HepG2 (cell line): ENCODE measurements at regions not wholly inside any gene's neighbourhood (a gene's known extent, or its start where the extent isn't known, plus 50 kb on each side); places are given as distances from the start of the nearest gene placed in this dataset.

Source experiments
- ATAC-seq: fragments of 200-7000 bp; cut with Tn5 transposase; 3 replicates; pipeline ENCODE4 v1.9.1; 2020; ENCODE audit warnings: mild to moderate bottlenecking, moderate library complexity
- BruUV-seq: library from RNA; stranded (reverse); fragments of 400-500 nt; replicated peaks from 2 replicates; lab custom pipeline; 2021; lab: Mats Ljungman, UMichigan
- CTCF ChIA-PET: fragments of 300-600 bp; formaldehyde crosslinking; extraction: SDS; loops from one replicate; lab custom pipeline; 2021; ENCODE audit warnings: low total read pairs, inconsistent platforms, low intra/inter-chr PET ratio; lab: Yijun Ruan, JAX
- POLR2A ChIA-PET: fragments of 350-600 bp; sonication (Branson Sonifier 250); formaldehyde crosslinking; loops from one replicate; lab custom pipeline; 2020; ENCODE audit warnings: antibody characterized with exemption, inconsistent platforms; lab: Yijun Ruan, JAX
- DNase-seq: peaks from one replicate; pipeline ENCODE4 v3.0.0-alpha.2; 2015; ENCODE audit warnings: low spot score
- FAIRE-seq: peaks from 3 replicates; lab custom pipeline; 2011; peaks lifted over from hg19 to GRCh38; lab: Jason Lieb, UNC
- H2AFZ ChIP-seq: one replicate; pipeline ENCODE4 v1.6.1; 2011; ENCODE audit warnings: low read length, inconsistent platforms
- H3K27ac ChIP-seq: fragments of 300-600 bp; 3 replicates; pipeline ENCODE4 v1.8.0; 2011; ENCODE audit warnings: mixed run types, mild to moderate bottlenecking, mixed read lengths, low read length, inconsistent platforms; ENCODE audit not compliant: insufficient read depth; ENCODE audit errors: extremely low read length
- H3K27me3 ChIP-seq, 2 experiments: fragments of 200-600 bp in 1 of 2; 2 replicates in 1 of 2; 3 replicates in 1 of 2; pipeline versions ENCODE4 v1.6.0 to v1.8.0; 2011; ENCODE audit warnings: low read length in 2 of 2, mild to moderate bottlenecking in 2 of 2, moderate library complexity in 2 of 2, inconsistent platforms in 1 of 2; ENCODE audit not compliant: insufficient read depth in 2 of 2, control insufficient read depth in 1 of 2
- H3K36me3 ChIP-seq, 2 experiments: fragments of 200-600 bp in 1 of 2; replicated peaks in 1 of 2; 2 replicates in 1 of 2; 3 replicates in 1 of 2; pipeline versions ENCODE4 v1.5.1 to v1.8.0; 2011; ENCODE audit warnings: low read length in 2 of 2, inconsistent platforms in 1 of 2; ENCODE audit not compliant: insufficient read depth in 2 of 2, control insufficient read depth in 1 of 2
- H3K4me1 ChIP-seq: 2 replicates; pipeline ENCODE4 v1.5.1; 2012; ENCODE audit warnings: low read length, inconsistent platforms; ENCODE audit not compliant: insufficient read depth
- H3K4me2 ChIP-seq: 2 replicates; pipeline ENCODE4 v1.6.0; 2011; ENCODE audit warnings: low read depth, low read length, inconsistent platforms
- H3K4me3 ChIP-seq, 3 experiments: fragments of 200-600 bp in 1 of 3; sonication (generic), shearing (Covaris generic) in 1 of 3; replicated peaks in 1 of 3; 2 replicates each; pipeline ENCODE4 v1.5.1; 2011 to 2016; ENCODE audit warnings: low read length in 3 of 3, inconsistent platforms in 2 of 3, low read depth in 2 of 3, mild to moderate bottlenecking in 2 of 3, control low read depth in 1 of 3, mixed read lengths in 1 of 3; ENCODE audit not compliant: insufficient read depth in 1 of 3
- H3K79me2 ChIP-seq: one replicate; pipeline ENCODE4 v1.6.1; 2011; ENCODE audit warnings: low read length, inconsistent platforms; ENCODE audit not compliant: insufficient read depth
- H3K9ac ChIP-seq: 2 replicates; pipeline ENCODE4 v1.6.0; 2011; ENCODE audit warnings: mild to moderate bottlenecking, low read depth, low read length, inconsistent platforms; ENCODE audit not compliant: insufficient read depth
- H3K9me3 ChIP-seq: 2 replicates; pipeline ENCODE4 v1.5.1; 2012; ENCODE audit warnings: mild to moderate bottlenecking, low read length
- H4K20me1 ChIP-seq: 2 replicates; pipeline ENCODE4 v1.6.0; 2011; ENCODE audit warnings: inconsistent platforms, mild to moderate bottlenecking, low read length, moderate library complexity; ENCODE audit not compliant: insufficient read depth
- ASH2L ChIP-seq: fragments of 300-600, 200-600 bp; sonication (generic); IDR thresholded peaks from 2 replicates; pipeline ENCODE4 v1.7.0; 2017; ENCODE audit warnings: low read depth, mild to moderate bottlenecking, moderate library complexity, mixed read lengths, low read length; ENCODE audit not compliant: insufficient read length
- ATF7 ChIP-seq, 2 experiments: fragments of 450-650 bp in 1 of 2; sonication (generic) in 1 of 2; formaldehyde crosslinking in 1 of 2; IDR thresholded peaks; 2 replicates each; pipeline versions ENCODE4 v1.4.0 to v1.6.1; 2016 to 2020; ENCODE audit warnings: antibody characterized with exemption in 1 of 2, mild to moderate bottlenecking in 1 of 2, missing genetic modification reagents in 1 of 2
- CEBPB ChIP-seq: IDR thresholded peaks from 2 replicates; pipeline ENCODE4 v1.6.1; 2011; ENCODE audit warnings: low read depth, low read length, improper control_type of control experiment, borderline replicate concordance
- MAFG ChIP-seq: sonication (generic); formaldehyde crosslinking; IDR thresholded peaks from 2 replicates; pipeline ENCODE4 v1.5.1; 2020; ENCODE audit warnings: mild to moderate bottlenecking, missing genetic modification reagents
- ZBTB1 ChIP-seq: sonication (generic); formaldehyde crosslinking; IDR thresholded peaks from 2 replicates; pipeline ENCODE4 v1.4.0; 2020; ENCODE audit warnings: missing genetic modification reagents, borderline replicate concordance
- ZFX ChIP-seq: sonication (generic); formaldehyde crosslinking; IDR thresholded peaks from 2 replicates; pipeline ENCODE4 v1.4.0; 2020; ENCODE audit warnings: mild to moderate bottlenecking, low read depth, missing genetic modification reagents, moderate library complexity
- ZNF12 ChIP-seq: sonication (generic); formaldehyde crosslinking; IDR thresholded peaks from 2 replicates; pipeline ENCODE4 v1.5.0; 2020; ENCODE audit warnings: missing genetic modification reagents
- ZNF543 ChIP-seq: sonication (generic); formaldehyde crosslinking; IDR thresholded peaks from 2 replicates; pipeline ENCODE4 v1.4.0; 2020; ENCODE audit warnings: mild to moderate bottlenecking, missing genetic modification reagents
- ZNF777 ChIP-seq: sonication (generic); formaldehyde crosslinking; IDR thresholded peaks from 2 replicates; pipeline ENCODE4 v1.4.0; 2020; ENCODE audit warnings: missing genetic modification reagents
- WGBS: methylation state at CpG from one replicate; pipeline ENCODE4 v1.1.6; 2017; ENCODE audit warnings: low lambda C conversion rate; 5-methylcytosine and 5-hydroxymethylcytosine counted together
- in situ Hi-C: cut with HindIII; loops from 2 replicates; pipeline ENCODE4 v1.10.0; 2017; ENCODE audit warnings: low pct_unique_long_range_greater_than_20kb; ENCODE audit not compliant: extremely low pct_ligation_motif_present
- intact Hi-C: fragments of 100-400 bp; cut with micrococcal nuclease; formaldehyde crosslinking; loops from one replicate; pipeline ENCODE4 v1.10.0; 2022; ENCODE audit not compliant: unreplicated experiment
- TF ChIP-seq, protein P1 (sequence below): sonication (generic); formaldehyde crosslinking; IDR thresholded peaks from 2 replicates; pipeline ENCODE4 v1.5.1; 2020; ENCODE audit warnings: mild to moderate bottlenecking, missing genetic modification reagents, borderline replicate concordance
- TF ChIP-seq, protein P2 (sequence below): IDR thresholded peaks from 2 replicates; pipeline ENCODE4 v1.6.1; 2016; ENCODE audit warnings: mild to moderate bottlenecking
- TF ChIP-seq, protein P3 (sequence below): sonication (generic); formaldehyde crosslinking; conservative IDR thresholded peaks from 2 replicates; pipeline ENCODE4 v1.4.0; 2020; ENCODE audit warnings: mild to moderate bottlenecking, missing genetic modification reagents, moderate library complexity

DNA sequence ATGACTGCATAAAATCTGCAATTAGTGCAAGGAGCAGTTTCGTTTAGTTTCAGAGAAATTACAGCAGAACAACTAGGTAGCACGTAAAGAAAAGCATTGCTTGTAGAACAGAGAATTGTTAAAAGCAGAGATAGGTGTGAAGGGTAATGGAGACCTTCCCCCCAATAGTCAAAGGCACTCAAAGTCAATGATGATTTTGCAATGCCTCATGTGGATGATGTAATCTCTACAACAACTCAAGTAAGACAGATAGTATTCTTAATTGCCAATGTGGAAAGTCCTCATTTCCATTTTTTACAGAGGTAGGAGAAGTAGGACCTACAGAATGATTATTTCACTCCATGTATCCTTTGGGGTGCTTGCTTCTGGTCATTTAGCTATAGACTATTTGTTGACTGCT lies 94.3 kb upstream of the GNAI1 start:
- CTCF ChIA-PET, result no interaction called here
- POLR2A ChIA-PET, result no interaction called here
- Histone ChIP-seq H3K36me3 (no peaks in the 10 kb centered on the region), H3K27me3 (no peaks in the 10 kb centered on the region), H2AFZ (no peak overlapping the region), H3K4me1 (no peaks in the 10 kb centered on the region), H4K20me1 (no peaks in the 10 kb centered on the region), H3K4me3 (no peak overlapping the region), H3K4me2 (no peak overlapping the region), H3K9ac (no peak overlapping the region), H3K27ac (no peak overlapping the region), H3K9me3 (peaks cover 15% of the 10 kb centered on the region; the same call in 1 of the 2 replicates), H3K79me2 (no peaks in the 10 kb centered on the region)
- DNase-seq (no peak), ATAC-seq (no peak), FAIRE-seq (no peak)
- 17% methylated on average over 2 of the region's 2 CpGs for WGBS
- TF ChIP-seq ATF7 (IDR thresholded peaks at IDR 0.05) (peak; percentile 52), ATF7 (CRISPR knock-in tag; IDR thresholded peaks at IDR 0.05) (no peak), CEBPB (peak; percentile 57; the same call in 1 of the 2 replicates), ZFX (no peak)
- in situ Hi-C loops (no loop called here), intact Hi-C loops (no loop called here)
- no TSS peak for BruUV-seq

DNA sequence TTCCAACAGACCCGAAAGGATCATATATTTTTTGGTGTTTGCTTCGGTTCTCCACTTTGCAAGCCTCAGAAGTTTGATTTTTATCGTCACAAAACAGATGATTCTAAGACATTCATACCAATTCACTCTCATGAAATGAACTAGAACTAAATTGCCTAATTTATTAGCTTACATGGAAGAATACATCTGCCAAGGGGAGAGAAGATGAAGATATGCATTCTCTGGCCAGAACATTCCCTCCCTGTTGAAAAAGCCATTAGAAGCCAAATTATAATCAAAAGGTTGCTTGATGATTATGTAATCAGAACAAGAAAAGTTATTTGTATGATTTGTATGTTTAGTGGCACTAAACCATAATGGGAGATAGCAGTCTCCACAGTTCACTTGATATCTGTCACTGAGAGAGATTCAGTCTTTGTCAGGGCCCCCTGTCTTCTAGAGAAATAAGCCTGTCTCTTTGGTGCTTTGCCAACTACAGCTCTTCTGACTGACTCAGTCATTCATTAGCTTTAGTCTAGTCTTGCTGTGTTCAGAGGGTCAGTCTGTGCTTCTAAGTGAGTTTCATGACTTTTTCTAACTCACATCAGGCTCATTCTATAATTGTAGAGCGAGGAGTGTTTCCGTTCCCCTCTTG lies 95.3 kb upstream of the GNAI1 start:
- Histone ChIP-seq H3K27ac (no peak overlapping the region), H3K9me3 (peaks cover 5% of the 10 kb centered on the region; the same call in 1 of the 2 replicates), H3K79me2 (no peaks in the 10 kb centered on the region), H2AFZ (no peak overlapping the region), H3K9ac (no peak overlapping the region), H3K4me1 (no peaks in the 10 kb centered on the region), H3K36me3 (no peaks in the 10 kb centered on the region), H4K20me1 (no peaks in the 10 kb centered on the region), H3K4me2 (no peak overlapping the region), H3K4me3 (no peak overlapping the region), H3K27me3 (no peaks in the 10 kb centered on the region)
- in situ Hi-C loops (no loop called here), intact Hi-C loops (no loop called here)
- POLR2A ChIA-PET, result no interaction called here
- FAIRE-seq, result no peak
- under 1% methylated on average over 5 of the region's 5 CpGs for WGBS
- CTCF ChIA-PET, result no interaction called here
- ATAC-seq, result no peak
- no TSS peak for BruUV-seq
- no peak for DNase-seq
- TF ChIP-seq ASH2L (no peak), MAFG (CRISPR knock-in tag) (no peak), ZBTB1 (CRISPR knock-in tag) (no peak), ZNF543 (CRISPR knock-in tag) (no peak), ZNF777 (CRISPR knock-in tag) (no peak), ZNF12 (CRISPR knock-in tag) (no peak)
- TF ChIP-seq, protein P1, sequence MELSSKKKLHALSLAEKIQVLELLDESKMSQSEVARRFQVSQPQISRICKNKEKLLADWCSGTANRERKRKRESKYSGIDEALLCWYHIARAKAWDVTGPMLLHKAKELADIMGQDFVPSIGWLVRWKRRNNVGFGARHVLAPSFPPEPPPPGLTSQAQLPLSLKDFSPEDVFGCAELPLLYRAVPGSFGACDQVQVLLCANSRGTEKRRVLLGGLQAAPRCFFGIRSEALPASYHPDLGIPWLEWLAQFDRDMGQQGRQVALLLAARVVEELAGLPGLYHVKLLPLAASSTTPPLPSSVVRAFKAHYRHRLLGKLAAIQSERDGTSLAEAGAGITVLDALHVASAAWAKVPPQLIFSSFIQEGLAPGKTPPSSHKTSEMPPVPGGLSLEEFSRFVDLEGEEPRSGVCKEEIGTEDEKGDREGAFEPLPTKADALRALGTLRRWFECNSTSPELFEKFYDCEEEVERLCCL, result no peak
- TF ChIP-seq, protein P2, sequence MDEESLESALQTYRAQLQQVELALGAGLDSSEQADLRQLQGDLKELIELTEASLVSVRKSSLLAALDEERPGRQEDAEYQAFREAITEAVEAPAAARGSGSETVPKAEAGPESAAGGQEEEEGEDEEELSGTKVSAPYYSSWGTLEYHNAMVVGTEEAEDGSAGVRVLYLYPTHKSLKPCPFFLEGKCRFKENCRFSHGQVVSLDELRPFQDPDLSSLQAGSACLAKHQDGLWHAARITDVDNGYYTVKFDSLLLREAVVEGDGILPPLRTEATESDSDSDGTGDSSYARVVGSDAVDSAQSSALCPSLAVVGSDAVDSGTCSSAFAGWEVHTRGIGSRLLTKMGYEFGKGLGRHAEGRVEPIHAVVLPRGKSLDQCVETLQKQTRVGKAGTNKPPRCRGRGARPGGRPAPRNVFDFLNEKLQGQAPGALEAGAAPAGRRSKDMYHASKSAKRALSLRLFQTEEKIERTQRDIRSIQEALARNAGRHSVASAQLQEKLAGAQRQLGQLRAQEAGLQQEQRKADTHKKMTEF, result no peak
- TF ChIP-seq, protein P3, sequence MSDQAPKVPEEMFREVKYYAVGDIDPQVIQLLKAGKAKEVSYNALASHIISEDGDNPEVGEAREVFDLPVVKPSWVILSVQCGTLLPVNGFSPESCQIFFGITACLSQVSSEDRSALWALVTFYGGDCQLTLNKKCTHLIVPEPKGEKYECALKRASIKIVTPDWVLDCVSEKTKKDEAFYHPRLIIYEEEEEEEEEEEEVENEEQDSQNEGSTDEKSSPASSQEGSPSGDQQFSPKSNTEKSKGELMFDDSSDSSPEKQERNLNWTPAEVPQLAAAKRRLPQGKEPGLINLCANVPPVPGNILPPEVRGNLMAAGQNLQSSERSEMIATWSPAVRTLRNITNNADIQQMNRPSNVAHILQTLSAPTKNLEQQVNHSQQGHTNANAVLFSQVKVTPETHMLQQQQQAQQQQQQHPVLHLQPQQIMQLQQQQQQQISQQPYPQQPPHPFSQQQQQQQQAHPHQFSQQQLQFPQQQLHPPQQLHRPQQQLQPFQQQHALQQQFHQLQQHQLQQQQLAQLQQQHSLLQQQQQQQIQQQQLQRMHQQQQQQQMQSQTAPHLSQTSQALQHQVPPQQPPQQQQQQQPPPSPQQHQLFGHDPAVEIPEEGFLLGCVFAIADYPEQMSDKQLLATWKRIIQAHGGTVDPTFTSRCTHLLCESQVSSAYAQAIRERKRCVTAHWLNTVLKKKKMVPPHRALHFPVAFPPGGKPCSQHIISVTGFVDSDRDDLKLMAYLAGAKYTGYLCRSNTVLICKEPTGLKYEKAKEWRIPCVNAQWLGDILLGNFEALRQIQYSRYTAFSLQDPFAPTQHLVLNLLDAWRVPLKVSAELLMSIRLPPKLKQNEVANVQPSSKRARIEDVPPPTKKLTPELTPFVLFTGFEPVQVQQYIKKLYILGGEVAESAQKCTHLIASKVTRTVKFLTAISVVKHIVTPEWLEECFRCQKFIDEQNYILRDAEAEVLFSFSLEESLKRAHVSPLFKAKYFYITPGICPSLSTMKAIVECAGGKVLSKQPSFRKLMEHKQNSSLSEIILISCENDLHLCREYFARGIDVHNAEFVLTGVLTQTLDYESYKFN (CRISPR knock-in tag), result no peak
